HG02970 (cell line): ENCODE measurements at regions not wholly inside any gene's neighbourhood (a gene's known extent, or its start where the extent isn't known, plus 50 kb on each side); places are given as distances from the start of the nearest gene placed in this dataset.

Source experiments
- ATAC-seq: cut with Tn5 transposase; IDR thresholded peaks from one replicate; pipeline ENCODE4 v1.9.1; 2021; ENCODE audit warnings: mild to moderate bottlenecking, moderate library complexity, moderate number of reproducible peaks; ENCODE audit not compliant: unreplicated experiment, low FRiP score

DNA sequence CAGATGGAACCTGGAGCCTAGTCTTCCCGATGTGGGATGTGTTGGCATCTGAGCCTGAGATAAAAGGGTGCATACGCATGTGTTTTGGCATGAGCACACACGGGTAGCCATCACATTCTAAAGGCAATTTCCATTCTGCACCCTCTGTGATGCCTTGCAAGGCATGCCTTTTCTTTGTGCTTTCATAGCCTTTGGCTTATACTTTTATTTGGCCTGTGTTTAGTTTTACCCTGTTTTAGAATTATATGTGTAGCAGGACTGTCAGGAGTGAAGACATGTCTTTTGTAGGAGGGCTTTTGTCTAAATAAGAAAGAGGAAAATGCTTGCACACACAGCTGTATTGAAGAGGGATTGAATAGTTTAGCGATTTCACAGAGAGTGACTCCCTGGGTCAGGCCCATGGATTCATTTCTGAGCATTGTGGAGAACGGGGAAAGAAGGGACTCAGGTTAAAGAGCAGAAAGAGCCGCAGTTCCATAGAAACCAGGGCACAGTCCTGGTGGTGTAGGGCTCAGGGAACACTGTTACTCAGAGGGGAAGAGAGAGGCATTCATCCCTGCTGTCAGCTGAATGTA, 530.2 kb downstream of the DHX35 start:
- ATAC-seq, result no peak

DNA sequence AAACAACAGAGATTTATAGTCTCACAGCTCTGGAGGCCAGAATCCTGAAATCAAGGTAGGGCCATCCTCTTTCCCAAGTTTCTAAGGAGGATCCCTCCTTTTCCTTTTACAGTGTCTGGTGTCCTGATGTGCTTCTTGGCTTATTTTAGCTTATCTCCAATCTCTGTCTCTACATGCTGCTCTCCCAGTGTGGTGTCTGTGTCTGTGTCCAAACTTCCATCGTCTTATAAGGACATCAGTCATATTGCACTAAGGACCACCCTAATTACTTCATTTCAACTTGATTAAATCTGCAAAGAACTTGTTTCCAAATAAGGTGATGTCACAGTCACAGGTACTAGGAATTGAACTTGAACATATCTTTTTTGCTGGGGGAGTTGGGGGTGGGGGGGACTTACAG, 529.6 kb downstream of the DHX35 start:
- no peak for ATAC-seq

DNA sequence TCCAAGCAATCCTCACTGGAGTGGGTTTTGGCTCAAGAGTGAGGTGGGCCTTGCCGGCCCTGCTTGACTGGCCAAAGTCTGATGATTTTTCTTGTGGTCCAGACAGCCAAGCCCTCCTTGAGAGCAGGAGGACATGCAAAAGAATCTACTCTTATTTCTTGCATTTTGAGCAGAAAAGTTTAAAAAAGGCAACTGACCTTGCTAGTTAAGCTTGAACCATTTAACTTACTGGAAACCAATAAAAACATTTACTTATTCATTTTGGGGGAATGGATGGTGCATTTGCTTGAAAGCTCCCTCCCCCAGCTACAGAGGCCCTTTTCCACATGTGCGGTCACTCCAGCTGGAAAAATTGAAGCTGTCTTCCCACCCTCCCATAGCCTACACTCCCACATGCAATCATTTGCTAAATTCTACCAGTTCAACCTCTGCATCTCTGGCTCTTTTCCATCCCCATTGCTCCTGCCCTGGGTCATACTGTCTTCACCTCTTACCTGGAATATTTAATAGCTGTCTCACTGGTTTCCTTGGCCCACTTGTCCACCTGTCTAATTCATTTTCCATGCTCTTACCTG, 527.9 kb downstream of the DHX35 start:
- ATAC-seq, result no peak

DNA sequence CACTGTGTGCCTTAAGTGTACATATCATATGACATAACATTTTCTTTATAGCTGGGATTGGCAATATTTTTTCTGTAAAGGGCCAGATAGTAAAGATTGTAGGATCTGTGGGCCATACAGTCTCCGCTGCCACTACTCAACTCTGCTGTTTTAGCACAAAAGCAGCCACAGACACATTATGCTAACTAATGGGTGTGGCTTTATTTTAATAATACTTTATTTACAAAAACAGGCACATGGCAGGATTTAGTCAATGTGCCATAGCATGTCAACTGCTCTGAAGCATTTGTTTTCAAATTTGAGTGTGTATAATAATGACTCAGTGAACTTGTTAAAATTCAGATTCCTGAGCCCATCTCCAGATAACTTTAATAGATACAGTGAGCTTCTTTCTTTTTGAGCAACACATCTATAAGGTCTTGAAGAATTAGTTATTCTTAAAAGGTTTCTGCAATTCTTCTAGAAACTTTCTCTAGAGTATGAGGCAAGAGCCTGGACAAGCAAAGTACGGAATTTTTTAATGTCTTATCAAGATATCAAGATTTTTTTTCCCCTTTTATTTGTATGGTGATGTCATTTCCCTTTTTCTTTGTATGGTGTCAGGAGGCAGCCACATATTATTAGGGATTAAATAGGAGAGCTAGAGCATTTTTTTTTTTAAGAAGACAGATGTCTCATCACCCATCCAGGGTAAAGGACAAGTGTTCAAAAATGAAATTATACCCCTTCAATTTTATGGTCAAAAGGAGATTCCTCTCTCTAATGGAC, 518.3 kb downstream of the DHX35 start:
- ATAC-seq, result no peak

DNA sequence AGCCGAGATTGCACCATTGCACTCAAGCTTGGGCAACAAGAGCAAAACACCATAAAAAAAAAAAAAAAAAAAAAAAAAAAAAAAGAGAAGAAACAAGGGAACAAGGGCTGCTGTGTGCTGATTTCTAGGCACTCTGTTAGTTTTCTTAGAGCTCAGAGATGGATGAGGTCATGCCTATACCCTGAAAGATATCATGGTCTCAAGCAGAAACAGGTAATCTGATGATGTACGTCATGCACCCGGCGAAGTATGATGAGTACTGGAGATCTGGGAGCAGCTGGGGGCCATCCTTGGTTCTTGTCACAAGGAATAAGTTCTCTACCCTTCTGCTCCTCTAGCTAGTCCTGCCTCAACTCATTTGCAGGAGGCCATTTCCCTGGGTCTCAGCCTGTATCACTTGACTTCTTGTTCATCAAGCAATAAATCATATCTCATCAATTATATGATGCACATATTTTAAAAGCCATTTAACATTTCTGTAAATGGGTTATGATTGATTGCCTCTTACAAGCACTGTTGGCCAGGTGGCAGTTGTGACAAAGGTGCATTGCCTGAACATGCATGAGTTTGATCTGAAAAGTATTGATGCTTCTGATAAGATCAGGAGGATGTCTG, 517.2 kb downstream of the DHX35 start:
- ATAC-seq, result no peak

DNA sequence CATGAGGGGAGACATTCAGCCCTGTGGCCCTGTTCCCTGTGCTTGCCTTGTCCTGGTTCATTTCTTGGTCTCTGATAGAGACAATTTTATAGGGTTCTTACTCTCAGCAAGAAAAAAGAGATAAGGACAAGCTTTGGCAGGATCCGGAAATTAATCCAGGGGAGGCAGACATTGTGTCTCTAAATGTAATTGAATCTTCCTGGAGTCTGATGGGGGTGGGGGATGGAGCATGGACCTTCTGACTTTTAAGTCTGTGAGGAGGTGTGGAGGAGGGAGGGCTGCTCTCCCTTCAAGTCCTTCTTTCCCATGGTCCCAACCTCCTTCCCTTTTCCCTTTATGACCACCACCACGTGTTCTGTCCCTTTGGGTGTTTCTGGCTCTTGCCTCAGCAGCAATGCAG, 512.7 kb downstream of the DHX35 start:
- ATAC-seq, result no peak

DNA sequence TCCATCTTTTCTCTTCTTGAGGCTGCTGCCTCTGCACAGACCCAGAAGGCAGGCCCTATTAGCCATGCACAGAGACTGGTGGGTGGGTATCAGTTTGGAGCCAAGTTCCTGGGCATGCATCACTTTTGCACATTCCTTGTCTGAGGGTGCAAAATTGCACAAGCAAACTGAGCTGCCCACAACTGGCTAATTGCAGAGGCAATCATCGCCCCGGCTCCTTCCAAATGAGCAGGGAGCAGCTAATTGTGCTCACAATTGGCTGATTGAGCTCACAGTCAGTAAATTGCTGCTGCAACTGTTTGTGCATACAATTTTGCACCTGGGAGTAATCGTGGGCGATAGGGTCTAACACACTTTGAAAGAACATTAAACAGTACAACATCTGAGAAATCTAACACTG, 511.4 kb downstream of the DHX35 start:
- ATAC-seq, result no peak

DNA sequence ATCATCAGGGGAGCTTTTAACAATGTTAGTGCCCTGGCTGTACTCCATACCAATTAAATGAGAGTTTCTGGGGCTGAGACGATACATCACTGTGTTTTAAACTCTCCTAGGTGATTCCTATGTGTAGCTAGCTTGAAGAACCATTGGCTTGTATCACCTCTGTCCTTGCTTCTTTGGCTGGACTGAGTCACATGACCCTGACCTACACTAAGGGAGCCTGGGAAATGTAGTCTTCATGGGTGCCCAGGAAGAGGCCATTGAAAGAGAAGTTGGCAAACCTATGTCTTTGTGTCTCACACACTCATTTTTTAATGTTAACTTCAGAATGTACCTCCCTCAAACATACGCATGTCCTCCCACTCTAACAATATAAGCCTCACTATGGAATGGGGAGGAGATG, 506.6 kb downstream of the DHX35 start:
- ATAC-seq, result no peak

DNA sequence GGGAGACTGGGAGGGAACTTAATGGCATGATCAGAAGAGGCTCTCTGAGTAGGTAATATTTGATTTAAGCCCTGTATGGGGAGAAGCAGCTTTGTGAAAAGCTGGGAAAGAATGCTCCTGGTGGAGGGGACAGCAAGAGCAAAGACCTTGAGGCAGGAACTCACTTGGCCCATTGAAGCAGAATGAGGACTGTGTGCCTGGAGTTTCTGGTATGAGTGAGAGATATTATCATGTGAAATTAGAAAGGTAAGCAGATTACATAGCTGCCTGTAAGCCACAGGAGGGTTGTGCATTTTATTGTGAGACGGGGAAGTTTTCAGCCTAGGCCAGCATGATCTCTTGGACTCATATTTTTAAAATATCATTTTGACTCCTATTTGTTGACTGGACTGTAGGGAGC, 502.1 kb downstream of the DHX35 start:
- ATAC-seq, result no peak

DNA sequence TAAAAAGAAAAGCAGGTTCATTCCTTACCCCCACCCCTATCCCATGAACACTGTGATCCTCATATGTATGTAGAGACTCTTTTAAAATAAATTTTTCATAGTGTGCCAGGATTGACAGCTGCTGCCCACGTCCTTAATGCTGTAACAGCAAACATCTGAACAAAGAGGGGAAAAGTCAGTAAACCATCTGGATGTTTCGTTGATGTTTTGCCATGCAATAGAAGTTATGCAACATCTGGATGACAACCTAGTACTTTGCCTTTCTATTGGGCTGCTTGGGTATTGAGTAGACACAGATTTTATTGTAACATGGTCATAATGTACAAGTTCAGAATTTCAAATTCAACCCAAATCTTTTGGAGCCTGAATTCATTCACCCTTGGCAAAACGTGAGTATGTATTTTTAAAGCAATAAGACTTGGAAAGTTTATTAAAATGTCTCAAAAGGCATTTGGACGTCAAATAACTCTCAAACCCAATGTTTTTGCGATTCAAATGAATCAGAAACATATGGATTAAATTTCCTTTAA, 500.3 kb downstream of the DHX35 start:
- no peak for ATAC-seq

DNA sequence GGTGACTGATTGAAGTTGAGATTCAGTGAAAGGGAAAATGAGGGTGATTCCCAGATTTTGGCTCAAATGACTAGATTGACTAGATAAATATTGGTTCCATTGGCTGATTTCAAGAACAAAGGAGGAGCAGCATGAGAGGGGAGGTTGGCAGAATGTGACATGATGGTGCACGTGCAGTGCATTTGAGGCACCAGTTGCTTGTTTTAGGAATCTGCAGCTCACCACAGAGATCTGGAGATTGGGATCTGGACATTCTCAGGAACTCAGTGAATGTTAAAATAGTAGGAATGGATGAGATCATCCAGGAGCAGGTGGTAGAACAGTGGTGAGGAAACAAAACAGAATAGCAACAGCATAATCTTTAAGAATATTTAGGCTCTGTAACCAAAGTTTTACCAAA, 496.3 kb downstream of the DHX35 start:
- ATAC-seq, result no peak

DNA sequence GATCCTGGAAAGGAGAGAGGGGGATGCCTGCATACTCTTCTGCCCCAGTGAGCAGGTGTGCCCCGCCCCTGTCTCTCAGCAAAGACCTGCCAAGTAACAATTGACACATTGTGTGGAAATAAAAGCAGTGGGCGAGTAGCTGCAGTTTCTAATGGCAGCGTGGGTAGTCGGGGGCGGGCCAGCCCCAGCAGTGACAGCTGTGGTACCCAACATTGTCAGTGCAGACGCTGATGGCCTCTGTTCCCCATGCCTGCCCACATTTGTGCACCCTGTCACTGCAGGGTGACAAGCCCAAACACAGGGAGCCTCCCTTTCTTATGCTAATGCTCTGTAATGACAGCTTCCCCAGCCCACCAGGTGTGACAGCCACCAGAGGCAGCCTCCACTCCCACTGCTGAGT, 491.7 kb downstream of the DHX35 start:
- no peak for ATAC-seq

DNA sequence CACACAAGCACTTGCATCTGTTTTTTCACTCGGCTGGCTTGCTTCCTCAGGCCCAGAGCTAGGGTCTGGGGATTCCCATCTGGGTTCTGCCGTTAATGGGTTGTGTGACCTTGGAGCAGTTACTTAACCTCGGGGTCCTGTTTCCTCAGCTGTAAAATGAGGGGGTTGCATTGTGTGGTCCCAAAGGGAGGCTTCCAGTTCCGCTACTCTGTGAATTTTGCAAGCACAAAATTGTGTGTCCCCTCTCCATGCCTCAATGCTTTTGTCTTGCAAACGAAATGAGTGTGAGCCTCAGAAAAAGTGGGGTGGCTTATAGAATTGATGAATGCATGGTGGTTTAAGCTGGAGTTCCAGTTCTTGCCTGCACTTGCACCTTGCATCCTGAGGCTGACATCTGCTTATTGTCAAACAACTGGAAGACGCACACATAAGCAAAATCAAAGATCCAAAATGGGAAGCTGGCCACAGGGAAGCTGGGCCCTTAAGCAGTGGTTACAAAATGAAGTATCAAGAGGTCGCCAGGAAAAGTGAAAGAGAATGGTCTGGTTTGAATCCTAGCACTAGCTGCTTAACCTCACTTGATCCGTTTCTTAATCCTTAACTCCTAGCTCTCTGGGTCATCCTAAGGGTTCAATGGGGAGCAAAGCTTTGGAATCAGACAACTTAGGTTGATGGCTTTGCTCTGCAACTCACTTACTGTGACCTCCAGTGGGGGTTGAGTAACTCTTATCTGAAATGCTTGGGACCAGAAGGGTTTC, 490.6 kb downstream of the DHX35 start:
- no peak for ATAC-seq

DNA sequence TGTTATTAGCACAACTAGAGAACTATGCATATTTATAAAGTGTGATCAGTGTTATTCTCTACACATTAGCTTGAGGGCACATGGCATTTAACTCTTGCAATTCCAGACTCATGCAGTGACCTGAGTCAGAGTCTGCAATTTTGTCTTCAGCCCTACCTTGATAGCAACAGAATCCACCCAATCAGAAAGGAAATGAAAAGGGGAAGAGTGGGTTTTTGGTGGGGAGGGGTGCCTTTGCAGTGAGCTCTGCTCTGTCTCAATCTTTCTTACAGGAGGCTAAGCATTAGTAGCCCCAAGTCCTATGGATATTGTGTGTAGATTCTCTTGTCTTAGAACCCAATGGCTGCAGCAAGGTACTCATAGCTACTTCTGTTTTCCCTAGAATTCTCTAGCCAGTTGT, 489.2 kb downstream of the DHX35 start:
- ATAC-seq, result no peak

DNA sequence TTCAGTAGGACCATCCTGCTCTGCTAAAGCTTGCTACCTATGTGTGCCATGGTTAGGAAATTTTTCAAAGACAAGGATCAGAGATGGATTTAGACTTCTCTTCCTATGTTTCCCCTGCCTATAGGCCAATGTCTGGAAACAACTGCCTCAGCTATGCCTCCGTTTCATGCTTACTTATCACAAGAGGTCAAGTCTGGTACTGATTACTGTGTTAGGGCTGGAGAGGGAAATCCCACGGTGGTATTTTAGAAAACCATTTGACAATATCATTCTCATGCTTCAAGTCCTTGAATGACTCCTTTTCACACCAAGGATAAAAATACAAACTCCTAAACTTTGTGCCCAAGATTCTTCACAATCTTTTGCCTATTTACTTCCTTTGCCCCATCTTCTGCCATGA, 484.3 kb downstream of the DHX35 start:
- no peak for ATAC-seq

DNA sequence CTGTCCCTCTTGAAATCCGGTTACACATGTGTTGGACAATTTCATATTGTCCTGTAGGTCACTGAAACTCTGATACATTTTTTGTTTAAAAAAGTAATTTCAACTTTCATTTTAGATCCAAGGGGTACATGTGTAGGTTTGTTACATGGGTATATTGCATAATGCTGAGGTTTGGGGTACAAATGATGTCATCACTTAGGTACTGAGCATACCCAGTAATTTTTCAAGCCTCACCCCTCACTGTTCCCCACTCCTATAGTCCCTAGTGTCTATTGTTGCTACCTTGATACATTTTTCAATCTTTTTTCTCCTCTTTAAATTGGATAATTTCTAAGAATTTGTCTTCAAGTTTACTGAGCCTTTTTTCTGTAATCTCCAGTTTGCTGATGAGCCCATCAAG, 483.0 kb downstream of the DHX35 start:
- no peak for ATAC-seq

DNA sequence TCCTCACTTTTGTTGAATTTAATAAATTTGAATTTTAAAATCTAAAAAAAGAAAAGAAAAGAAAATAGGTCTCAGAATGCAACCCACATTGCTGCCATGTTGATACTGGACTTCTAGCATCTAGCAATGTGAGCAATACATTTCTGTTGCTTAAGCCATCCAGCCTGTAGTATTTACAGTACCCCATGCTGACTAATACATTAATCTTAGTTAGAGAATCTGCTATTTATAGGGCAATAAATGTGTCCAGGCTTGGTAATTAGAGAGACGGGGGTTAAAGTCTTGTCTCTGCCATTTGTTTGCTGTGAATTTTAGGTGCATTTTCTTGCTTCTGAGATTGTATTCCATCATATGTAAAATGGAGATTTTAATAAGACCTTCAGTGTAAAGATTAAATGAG, 471.3 kb downstream of the DHX35 start:
- no peak for ATAC-seq

DNA sequence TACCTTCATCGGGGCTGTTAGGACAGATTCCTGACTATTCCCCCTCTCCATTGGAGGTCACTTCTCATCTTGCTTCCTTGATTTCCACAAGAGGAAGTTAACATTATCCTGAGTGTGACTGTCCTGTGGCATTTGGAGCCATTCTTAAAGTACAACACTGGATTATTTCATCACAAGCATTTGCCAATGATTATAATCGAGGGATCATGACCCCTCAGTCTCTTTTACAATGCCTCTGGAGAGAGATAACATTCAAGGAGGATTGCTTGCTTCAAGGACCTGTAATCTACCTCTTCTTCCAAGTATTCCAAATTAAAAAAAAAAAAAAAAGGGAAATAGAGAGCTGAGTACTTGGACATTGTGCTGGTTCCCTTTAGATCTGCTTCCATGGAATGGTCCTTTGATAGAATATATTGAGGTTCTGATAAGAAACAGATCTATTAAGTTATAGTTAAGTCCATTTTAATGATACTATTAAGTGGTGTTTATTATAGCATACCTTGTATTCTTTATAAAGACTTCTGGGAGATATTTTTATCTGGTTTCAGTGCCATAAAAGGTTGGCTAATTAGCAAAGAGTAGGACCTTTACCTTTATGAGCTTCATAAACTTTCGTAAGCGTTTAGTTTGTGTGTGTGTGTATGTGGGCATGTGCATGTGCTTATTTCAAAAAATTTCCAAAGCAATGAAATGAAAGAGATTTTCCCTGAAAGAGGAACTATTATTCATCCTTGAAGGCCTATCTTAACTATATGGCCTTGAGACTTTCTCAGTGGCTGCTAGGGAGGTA, 469.1 kb downstream of the DHX35 start:
- no peak for ATAC-seq

DNA sequence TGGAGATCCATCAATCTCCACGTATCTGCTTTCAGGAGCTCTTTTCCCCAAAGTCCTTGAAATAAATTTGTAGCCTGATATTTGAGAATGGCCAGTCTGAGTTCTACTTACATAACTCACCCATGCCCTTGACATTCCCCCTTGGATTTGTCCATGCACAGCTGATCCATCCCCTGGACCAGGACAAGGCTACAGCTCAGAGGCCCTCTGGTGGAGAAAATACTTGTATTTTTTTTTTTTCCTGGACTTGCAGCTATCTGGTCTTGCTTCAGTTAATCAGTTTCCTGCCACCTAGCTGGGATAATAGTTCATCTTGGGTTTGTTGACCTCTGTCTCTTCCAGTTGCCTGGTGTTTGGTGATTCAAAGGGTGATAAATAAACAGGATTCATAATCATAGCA, 467.6 kb downstream of the DHX35 start:
- no peak for ATAC-seq
